Left lobe of liver (tissue), 2 donors: ENCODE measurements at regions not wholly inside any gene's neighbourhood (a gene's known extent, or its start where the extent isn't known, plus 50 kb on each side); places are given as distances from the start of the nearest gene placed in this dataset.

Experiments
- ATAC-seq: fragments of 200-7000 bp; cut with Tn5 transposase; one replicate; pipeline ENCODE4 v1.9.1; 2020; ENCODE audit warnings: mild to moderate bottlenecking, moderate library complexity
- DNase-seq: peaks from one replicate; pipeline ENCODE4 v3.0.0-alpha.2; 2020; ENCODE audit warnings: low spot score
- donor health status: DM: no; HTN: no; CAD: no; lungs with moderate emphysema.
- donor health status: DM: no; HTN: yes; CAD: no.

- no peak for DNase-seq
- ATAC-seq: no peak
These were observed 486.2 kb downstream of the VRK1 start for GRCh38 chr14:97283426-97283825.

DNA sequence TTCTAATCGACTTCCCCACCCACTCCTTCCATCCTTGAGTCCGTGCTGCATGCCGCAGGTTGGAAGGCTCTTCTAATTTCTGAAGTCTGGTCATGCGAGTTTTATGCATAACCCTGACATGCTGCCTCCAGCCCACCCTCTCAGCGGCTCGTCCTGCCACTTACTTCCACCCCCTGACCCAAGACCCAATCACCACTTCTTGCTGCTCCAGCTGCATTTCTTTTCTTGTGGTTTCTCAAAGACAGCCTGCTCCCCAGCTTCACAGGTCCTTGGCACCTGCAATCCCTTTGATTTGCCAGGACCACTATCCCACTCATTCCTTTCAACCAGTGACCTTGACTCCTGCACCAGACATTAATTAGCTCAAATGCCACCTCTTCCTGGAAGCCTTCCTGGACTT lies 486.7 kb downstream of the VRK1 start:
- no peak for ATAC-seq
- DNase-seq: no peak

- DNase-seq: no peak
- no peak for ATAC-seq
These were observed 490.8 kb downstream of the VRK1 start for GRCh38 chr14:97287956-97288355.

- DNase-seq (no peak), ATAC-seq (no peak)
These were observed 492.9 kb downstream of the VRK1 start for GRCh38 chr14:97290065-97290464.

DNA sequence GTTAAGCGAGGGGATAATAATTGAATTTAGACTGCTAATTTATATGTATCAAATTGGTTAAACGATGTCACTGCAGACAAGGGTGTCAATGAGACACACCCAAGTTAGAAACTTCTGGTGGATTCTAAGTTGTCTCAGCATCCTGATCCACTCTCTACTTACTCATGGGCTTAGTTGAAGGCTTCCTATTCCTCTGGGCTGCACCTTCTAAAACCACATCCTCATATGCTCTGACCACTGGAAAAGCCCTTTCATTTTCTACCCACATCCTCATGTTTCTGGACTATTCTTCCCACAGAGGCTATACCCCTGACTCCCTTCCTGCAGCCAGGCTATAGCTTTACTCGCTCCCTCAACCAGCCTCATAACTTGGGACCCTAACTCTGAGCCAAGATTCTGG lies 493.8 kb downstream of the VRK1 start:
- no peak for DNase-seq
- ATAC-seq: no peak

- no peak for DNase-seq
- ATAC-seq: no peak
These were observed 496.5 kb downstream of the VRK1 start for GRCh38 chr14:97293659-97294058.

- DNase-seq: no peak
- no peak for ATAC-seq
These were observed 498.0 kb downstream of the VRK1 start for GRCh38 chr14:97295108-97295710.

- ATAC-seq: no peak
- no peak for DNase-seq
These were observed 499.0 kb downstream of the VRK1 start for GRCh38 chr14:97296176-97296575.

GRCh38 chr14:97297100-97297499 lies 499.9 kb downstream of the VRK1 start:
- no peak for DNase-seq
- ATAC-seq: no peak

DNA sequence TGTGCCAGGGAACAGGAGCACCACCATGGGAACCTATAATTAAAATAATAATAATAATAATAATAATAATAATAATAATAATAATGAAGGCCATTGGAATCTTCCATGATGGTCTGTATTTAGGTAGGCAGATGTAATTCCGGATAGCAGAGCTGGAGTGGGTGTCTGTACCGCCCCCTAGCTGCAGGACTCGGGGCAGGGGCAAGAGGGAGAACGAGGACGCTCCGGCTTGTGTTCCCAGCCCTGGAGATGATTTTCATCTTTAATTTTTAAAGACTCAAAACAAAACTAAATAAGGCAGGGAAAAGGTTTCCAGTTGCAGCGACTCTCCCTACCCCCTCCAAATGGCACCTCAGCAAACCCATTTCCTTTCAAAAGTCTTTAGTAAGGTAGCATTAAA lies 501.1 kb downstream of the VRK1 start:
- DNase-seq (no peak), ATAC-seq (no peak)

DNA sequence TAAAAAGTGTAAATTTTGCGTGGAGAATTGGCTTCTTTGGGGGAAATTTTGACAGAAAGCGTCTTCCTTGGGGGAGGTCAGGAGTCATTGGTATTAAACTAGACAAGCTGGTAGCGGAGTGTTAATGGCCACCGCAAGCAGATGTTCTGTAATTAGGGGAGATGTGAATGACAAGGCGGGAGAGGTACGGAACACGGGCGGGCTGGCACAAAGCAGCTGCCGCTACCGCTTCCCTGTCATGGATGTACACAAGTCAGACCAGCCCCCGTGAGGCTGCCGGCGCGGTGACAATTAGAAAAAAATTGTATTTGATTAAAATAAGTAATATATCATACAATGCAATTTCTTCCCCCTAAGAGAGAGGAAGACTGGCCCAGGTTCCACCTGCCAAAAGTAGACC lies 501.6 kb downstream of the VRK1 start:
- ATAC-seq: no peak
- no peak for DNase-seq

- DNase-seq: no peak
- no peak for ATAC-seq
These were observed 502.5 kb downstream of the VRK1 start for GRCh38 chr14:97299661-97300060.

DNA sequence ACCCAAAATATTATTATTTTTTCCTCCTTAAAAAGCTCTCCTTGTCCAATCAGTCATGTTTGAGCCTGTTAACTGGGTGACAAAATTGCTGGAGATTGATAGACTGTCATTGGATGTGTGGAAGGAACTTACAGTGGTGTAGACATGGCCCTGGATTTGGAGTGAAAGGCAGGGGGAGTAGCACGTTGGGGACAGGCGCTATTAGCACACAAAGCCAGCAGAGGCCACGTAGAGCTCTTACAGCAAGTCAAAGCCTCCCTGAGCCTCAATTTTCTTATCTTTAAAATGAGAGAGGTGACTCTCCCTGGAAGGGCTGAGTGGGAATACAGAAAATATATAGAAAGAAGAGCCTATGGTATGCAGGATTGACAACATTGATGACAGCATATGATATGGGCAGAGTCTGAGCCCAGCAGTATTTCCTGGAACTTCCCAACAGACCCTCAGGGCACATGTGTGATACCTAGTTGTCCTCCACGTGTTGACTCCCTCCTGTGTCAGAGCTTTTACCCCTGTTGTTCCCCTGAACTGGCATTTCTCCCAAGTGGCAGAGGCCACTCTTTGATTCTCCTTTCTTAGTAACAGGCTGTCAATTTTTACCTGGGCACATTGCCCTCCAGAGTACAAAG lies 504.9 kb downstream of the VRK1 start:
- no peak for DNase-seq
- no peak for ATAC-seq

GRCh38 chr14:97306133-97306759 lies 509.1 kb downstream of the VRK1 start:
- no peak for DNase-seq
- ATAC-seq: no peak

DNA sequence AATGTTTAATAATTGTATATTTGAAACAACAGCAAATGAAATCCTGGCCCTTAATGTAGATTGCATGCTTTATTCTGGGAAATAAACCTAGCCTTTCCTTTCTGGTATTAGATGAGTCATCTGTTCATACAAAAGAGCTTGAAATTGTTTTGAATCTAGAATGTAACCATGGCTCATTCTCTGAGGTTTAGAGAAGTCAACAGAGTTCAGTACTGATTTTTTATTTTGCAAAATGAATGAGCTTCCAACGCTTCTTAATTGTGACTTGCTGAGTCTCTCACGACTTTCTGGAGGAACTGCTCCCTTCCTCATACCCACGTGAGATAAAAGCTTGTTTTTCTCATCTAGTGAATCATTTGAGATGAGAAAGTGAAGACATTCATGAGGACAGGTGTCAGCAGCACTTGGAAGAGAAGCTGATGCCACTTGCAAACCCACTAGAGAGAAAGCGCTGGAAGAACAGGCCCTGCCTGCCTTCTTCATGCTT lies 509.6 kb downstream of the VRK1 start:
- DNase-seq: no peak
- ATAC-seq: no peak

- ATAC-seq (no peak), DNase-seq (no peak)
These were observed 514.2 kb downstream of the VRK1 start for GRCh38 chr14:97311411-97311810.

- ATAC-seq (no peak), DNase-seq (no peak)
These were observed 515.7 kb downstream of the VRK1 start for GRCh38 chr14:97312910-97313309.

- ATAC-seq (no peak), DNase-seq (no peak)
These were observed 518.6 kb downstream of the VRK1 start for GRCh38 chr14:97315790-97316189.

DNA sequence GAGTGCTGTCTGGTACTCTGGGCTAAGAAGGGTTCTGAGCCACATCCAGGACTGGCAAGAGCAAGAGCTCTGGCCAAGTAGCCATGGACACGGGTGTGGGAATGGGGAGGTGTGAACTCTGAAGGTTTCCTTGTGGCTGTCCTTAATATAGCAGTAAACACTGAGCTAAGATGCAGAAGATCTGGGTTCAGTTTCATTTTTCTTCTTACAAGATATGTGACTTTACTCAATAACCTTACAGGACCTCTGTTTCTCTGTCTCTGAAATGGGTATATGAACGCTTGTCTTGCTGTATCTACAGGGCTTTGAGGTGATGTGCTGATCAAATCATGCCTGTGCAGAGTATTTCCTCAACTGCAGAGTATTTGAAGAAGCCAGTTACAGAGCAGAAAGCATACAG lies 521.2 kb downstream of the VRK1 start:
- no peak for ATAC-seq

DNA sequence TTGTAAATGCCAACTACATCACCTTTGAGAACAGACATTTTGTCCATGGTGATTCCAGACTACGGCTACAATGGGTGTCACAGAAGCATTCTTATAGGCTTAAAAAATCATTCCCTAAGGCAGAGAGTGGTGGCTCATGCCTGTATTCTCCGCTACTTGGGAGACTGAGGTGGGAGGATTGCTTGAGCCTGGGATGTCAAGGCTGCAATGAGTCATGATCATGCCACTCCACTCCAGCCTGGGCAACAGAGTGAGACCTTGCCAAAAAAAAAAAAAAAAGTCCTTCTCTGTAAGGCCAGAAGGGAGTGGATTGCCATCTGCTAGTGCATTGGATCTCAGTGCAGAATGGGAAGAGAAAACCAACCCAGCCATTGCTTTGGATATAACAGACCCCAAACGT lies 522.5 kb downstream of the VRK1 start:
- ATAC-seq (no peak), DNase-seq (no peak)

More for the DNA sequence above, 521.2 kb downstream of the VRK1 start:
- no peak for DNase-seq

- DNase-seq: no peak
- no peak for ATAC-seq
These were observed 531.6 kb downstream of the VRK1 start for GRCh38 chr14:97328743-97329142.

DNA sequence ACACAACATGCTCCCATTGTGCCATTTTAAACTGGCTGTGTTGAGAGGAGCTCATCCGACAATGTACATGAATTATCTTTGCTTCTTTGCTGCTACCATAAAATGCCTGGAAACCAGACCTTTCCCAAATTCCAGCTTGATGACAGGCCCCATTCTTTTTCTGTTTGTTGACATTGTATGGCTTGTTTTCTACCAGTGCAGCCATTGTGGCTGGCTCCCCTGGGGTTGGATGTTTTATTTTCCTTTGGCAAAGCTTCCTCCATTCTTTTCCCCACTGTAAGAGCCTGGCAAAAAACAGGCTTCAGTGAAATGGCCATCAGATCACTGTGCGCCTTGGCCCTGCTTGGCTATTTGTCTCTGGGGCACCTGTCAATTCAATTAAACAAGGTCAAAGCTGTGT lies 532.5 kb downstream of the VRK1 start:
- no peak for DNase-seq
- no peak for ATAC-seq

- ATAC-seq: no peak
These were observed 533.9 kb downstream of the VRK1 start for GRCh38 chr14:97331058-97331457.

More at GRCh38 chr14:97331058-97331457, 533.9 kb downstream of the VRK1 start:
- no peak for DNase-seq
